AG04449 (cell line): ENCODE measurements at regions not wholly inside any gene's neighbourhood (a gene's known extent, or its start where the extent isn't known, plus 50 kb on each side); places are given as distances from the start of the nearest gene placed in this dataset.

Experiments used
- CTCF ChIA-PET: fragments of 350-600 bp; formaldehyde crosslinking; extraction: SDS; loops from one replicate; lab custom pipeline; 2021; ENCODE audit warnings: antibody characterized with exemption; lab: Yijun Ruan, JAX
- POLR2A ChIA-PET: fragments of 400-600, 350-600 bp; formaldehyde crosslinking; extraction: SDS; loops from one replicate; lab custom pipeline; 2020; ENCODE audit warnings: antibody characterized with exemption, inconsistent platforms; lab: Yijun Ruan, JAX
- DNase-seq: peaks from one replicate; pipeline ENCODE4 v3.0.0-alpha.2; 2010; ENCODE audit warnings: low read depth, low spot score
- H3K4me3 ChIP-seq: 2 replicates; pipeline ENCODE4 v1.5.1; 2011; ENCODE audit warnings: low read depth, mild to moderate bottlenecking, control low read depth, low read length
- TF ChIP-seq, protein P1 (sequence below): IDR thresholded peaks from one replicate; pipeline ENCODE4 v1.5.1; 2011; ENCODE audit warnings: mild to moderate bottlenecking, moderate library complexity, low read length, control low read depth, inconsistent platforms; ENCODE audit not compliant: insufficient read depth; ENCODE audit errors: missing control alignments

DNA sequence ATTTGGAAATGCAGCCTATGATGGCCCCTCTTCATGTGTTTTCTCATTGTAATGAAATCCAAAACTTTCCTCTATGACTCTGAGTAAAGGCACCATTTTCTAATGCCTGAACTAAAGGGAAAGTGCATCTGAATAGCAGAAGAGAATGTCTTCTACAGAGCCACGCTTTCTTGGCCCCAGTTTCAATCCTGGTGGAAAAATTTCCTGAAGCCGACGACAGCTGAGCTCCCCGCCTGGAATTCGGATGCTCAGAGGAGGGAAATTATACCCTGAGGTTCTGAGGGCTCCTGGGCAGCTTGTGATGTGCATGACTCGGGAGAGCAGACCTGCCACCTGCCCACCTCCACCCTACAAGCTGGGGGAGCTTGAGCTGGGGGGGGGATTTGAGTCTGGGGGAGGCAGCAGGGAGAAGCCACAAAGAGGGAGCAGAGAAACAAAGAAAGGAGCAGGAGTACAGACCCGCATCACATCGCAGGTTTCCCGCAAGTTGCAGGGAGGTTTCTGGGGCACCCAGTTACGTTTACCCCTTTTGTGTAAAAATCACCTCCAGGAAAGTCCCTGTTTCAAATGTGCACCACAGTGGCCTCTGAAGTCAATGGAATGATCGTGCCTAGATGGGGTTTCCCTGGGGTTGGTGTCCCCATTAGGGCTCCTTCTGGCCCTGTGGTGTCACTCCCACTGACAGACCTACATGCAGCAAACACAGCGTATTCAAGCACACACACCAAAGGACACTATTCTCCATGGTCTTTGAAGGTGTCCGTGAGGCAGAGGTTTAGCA, 145.6 kb upstream of the RBPJ start:
- ChIA-PET CTCF (interaction anchor here (0.9 kb wide), 1 partner anchor 116 kb away, joined by 3 read pairs; no protein-coding TSS in a partner anchor), POLR2A (no interaction called here)
- no peak for DNase-seq
- H3K4me3 ChIP-seq: no peak overlapping the region
- TF ChIP-seq, protein P1, sequence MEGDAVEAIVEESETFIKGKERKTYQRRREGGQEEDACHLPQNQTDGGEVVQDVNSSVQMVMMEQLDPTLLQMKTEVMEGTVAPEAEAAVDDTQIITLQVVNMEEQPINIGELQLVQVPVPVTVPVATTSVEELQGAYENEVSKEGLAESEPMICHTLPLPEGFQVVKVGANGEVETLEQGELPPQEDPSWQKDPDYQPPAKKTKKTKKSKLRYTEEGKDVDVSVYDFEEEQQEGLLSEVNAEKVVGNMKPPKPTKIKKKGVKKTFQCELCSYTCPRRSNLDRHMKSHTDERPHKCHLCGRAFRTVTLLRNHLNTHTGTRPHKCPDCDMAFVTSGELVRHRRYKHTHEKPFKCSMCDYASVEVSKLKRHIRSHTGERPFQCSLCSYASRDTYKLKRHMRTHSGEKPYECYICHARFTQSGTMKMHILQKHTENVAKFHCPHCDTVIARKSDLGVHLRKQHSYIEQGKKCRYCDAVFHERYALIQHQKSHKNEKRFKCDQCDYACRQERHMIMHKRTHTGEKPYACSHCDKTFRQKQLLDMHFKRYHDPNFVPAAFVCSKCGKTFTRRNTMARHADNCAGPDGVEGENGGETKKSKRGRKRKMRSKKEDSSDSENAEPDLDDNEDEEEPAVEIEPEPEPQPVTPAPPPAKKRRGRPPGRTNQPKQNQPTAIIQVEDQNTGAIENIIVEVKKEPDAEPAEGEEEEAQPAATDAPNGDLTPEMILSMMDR: no peak

DNA sequence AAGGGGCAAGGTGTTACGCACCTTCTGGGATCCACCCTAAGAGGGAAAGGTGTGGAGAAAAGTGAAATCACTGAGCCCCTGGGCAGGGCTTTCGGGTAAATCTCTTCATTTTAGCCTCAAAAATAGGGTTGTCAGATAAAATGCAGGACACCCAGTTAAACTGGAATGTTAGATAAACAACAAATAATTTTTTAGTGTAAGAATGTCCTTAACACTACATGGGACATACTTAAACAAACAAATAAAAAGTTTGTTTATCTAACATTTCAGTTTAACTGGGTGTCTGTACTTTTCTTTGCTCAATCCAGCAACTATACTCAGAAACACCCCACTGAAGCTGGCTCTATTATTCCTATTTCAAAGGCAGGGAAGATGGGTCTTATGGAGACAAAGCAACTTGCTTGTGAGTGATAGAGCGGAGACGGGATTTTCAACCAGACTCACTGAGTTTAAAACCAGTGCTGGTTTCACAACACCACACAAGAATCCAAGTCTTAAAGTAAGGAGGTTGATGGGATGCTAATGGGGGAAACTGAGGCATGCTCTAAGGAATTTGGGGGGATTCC, 144.8 kb upstream of the RBPJ start:
- TF ChIP-seq, protein P1: no peak
- ChIA-PET CTCF (interaction anchor here (0.9 to 2.0 kb wide), 3 partner anchors 13 to 93 kb away, joined by 3 to 9 read pairs (median 4); no protein-coding TSS in a partner anchor), POLR2A (interaction anchor here (0.6 to 1.2 kb wide), 2 partner anchors 21 to 151 kb away, joined by 3 to 4 read pairs; no protein-coding TSS in a partner anchor)
- H3K4me3 ChIP-seq: no peak overlapping the region
- DNase-seq: no peak

DNA sequence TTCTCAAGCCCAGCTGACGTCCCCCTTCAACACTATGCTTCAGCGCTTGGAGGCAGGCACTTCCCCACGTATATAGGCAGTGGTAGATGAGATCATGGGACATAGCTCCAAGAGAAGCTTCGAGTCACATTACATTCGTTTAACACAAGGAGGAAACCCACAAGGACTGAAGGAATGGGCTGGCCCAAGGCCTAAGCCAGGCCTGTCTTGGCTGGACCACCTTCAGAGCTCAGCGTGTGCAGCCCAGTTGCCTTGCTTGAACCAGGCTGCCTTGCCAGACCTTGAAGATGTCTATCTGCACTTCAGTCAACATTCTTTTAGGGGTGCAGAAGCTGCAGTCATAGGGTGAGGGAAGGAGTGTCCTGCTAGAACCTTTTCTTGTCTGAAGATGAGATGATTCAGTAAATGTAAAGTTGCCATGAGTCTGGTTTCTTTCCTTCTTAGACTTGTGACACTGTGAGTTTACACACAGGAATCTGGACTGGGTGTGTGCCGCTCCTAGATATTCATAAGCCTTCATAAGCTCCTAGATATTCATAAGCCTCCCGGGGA, 144.1 kb upstream of the RBPJ start:
- TF ChIP-seq, protein P1: no peak
- peak; percentile 63 for DNase-seq
- POLR2A ChIA-PET: interaction anchor here (0.6 to 1.2 kb wide), 2 partner anchors 21 to 150 kb away, joined by 3 to 4 read pairs; no protein-coding TSS in a partner anchor
- H3K4me3 ChIP-seq: no peak overlapping the region
- CTCF ChIA-PET: interaction anchor here (0.9 to 2.0 kb wide), 4 partner anchors 12 to 188 kb away, joined by 3 to 9 read pairs (median 4); no protein-coding TSS in a partner anchor

DNA sequence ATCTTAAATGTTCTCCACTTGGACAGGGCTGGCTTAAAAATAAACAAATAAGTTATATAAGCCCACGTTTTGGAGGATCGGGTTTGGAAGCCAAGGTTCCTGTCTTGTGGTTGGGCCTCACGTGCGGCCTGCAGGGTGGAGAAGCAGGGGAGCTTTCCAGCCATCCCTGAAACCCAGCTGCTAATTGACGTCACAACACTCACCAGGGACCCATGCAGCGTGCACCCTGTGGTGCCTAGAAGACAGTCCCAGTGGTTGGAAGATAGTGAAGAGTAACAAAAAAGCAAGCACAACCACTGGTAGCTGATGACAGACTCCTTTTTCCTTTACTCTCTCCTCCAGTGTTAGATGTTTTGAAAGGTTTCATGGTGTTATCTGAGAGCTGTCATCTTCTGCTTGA, 142.0 kb upstream of the RBPJ start:
- POLR2A ChIA-PET: no interaction called here
- TF ChIP-seq, protein P1: no peak
- CTCF ChIA-PET: no interaction called here
- DNase-seq: no peak
- H3K4me3 ChIP-seq: no peak overlapping the region

DNA sequence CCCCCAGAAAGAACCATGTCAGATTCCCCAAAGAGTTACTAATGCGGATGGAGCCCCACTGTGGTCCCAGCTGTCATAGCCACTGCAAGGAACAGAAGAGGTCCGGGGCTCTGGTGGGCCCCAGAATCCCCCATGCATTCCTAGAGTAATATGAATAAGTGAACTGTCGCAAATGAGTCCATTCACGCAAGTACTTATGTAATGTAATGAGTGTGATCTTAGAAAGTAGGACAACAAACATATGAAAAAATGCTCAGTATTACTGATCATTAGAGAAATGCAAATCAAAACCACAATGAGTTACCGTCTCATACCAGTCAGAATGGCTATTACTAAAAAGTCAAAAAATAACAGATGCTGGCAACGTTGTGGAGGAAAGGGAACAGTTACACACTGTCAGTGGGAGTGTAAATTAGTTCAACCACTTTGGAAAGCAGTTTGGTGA, 141.5 kb upstream of the RBPJ start:
- ChIA-PET CTCF (no interaction called here), POLR2A (no interaction called here)
- DNase-seq: no peak
- TF ChIP-seq, protein P1: no peak
- no peak overlapping the region for H3K4me3 ChIP-seq

DNA sequence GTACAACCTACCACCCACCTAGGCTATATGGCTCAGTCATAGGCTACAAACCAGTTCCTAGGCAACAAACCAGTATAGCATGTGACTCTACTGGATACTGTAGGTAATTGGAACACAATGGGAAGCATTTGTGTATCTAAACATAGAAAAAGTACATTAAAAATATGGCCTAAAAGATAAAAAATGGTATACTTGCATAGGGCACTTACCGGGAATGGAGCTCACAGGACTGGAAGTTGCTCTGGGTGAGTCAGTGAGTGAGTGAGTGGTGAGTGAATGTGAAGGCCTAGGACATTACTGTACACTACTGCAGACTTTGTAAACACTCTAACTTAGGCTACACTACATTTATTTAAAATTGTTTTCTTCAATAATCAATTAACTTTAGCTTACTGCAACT, 139.2 kb upstream of the RBPJ start:
- DNase-seq: no peak

More for the DNA sequence above, 139.2 kb upstream of the RBPJ start:
- ChIA-PET POLR2A (no interaction called here), CTCF (interaction anchor here (0.8 to 1.4 kb wide), 4 partner anchors 8 to 193 kb away, joined by 3 to 4 read pairs (median 3); no protein-coding TSS in a partner anchor)
- no peak overlapping the region for H3K4me3 ChIP-seq
- TF ChIP-seq, protein P1: no peak
